ENCODE measurements at regions not wholly inside any gene's neighbourhood (a gene's known extent, or its start where the extent isn't known, plus 50 kb on each side); places are given as distances from the start of the nearest gene placed in this dataset.
"Not testable (repeated sequence)": the region's sequence is repeated elsewhere in the genome, so short reads cannot be mapped to it uniquely, and the experiment has no call there.

- DNase-seq (ENCODE audit: low read depth) = no peak
- no peak for TF ChIP-seq CTCF (IDR thresholded peaks at IDR 0.05; ENCODE audit: insufficient read depth, low read length)
- H3K4me3 ChIP-seq (ENCODE audit: low read depth, low read length) = no peak overlapping the region
Measured at GRCh38 chr12:88855301-88855700, 275.0 kb upstream of the KITLG start.

- peak; percentile 67 for DNase-seq (ENCODE audit: low read depth)
- TF ChIP-seq CTCF (IDR thresholded peaks at IDR 0.05; ENCODE audit: insufficient read depth, low read length) = no peak
Measured at GRCh38 chr12:88854260-88854659, 274.0 kb upstream of the KITLG start.

GRCh38 chr12:88847246-88847645 is 267.0 kb upstream of the KITLG start:
- not testable (repeated sequence) for H3K4me3 ChIP-seq (ENCODE audit: low read depth, low read length); DNase-seq (ENCODE audit: low read depth)

More at GRCh38 chr12:88854260-88854659, 274.0 kb upstream of the KITLG start:
- H3K4me3 ChIP-seq (ENCODE audit: low read depth, low read length) = no peak overlapping the region

GRCh38 chr12:88844426-88844825 is 264.2 kb upstream of the KITLG start:
- DNase-seq (ENCODE audit: low read depth) = no peak
- TF ChIP-seq CTCF (IDR thresholded peaks at IDR 0.05; ENCODE audit: insufficient read depth, low read length) = no peak
- no peak overlapping the region for H3K4me3 ChIP-seq (ENCODE audit: low read depth, low read length)

GRCh38 chr12:88842314-88842713 is 262.0 kb upstream of the KITLG start:
- DNase-seq (ENCODE audit: low read depth) = no peak
- no peak overlapping the region for H3K4me3 ChIP-seq (ENCODE audit: low read depth, low read length)
- TF ChIP-seq CTCF (IDR thresholded peaks at IDR 0.05; ENCODE audit: insufficient read depth, low read length) = no peak

- TF ChIP-seq CTCF (IDR thresholded peaks at IDR 0.05; ENCODE audit: insufficient read depth, low read length) = no peak
- no peak for DNase-seq (ENCODE audit: low read depth)
- no peak overlapping the region for H3K4me3 ChIP-seq (ENCODE audit: low read depth, low read length)
Measured at GRCh38 chr12:88839486-88839885, 259.2 kb upstream of the KITLG start.

- TF ChIP-seq CTCF (IDR thresholded peaks at IDR 0.05; ENCODE audit: insufficient read depth, low read length) = no peak
- DNase-seq (ENCODE audit: low read depth) = no peak
Measured at GRCh38 chr12:88836156-88836555, 255.9 kb upstream of the KITLG start.

More at GRCh38 chr12:88836156-88836555, 255.9 kb upstream of the KITLG start:
- no peak overlapping the region for H3K4me3 ChIP-seq (ENCODE audit: low read depth, low read length)
